SK-N-SH treated with all-trans-retinoic acid at 6 μM for 48 hours (cell line): ENCODE measurements at regions not wholly inside any gene's neighbourhood (a gene's known extent, or its start where the extent isn't known, plus 50 kb on each side); places are given as distances from the start of the nearest gene placed in this dataset.

Experiments used
- ATAC-seq: fragments of 200-7000 bp; cut with Tn5 transposase; 3 replicates; pipeline ENCODE4 v1.9.1; 2020; ENCODE audit warnings: mild to moderate bottlenecking, moderate library complexity
- ARNTL ChIP-seq: fragments of 450-650 bp; formaldehyde crosslinking; IDR thresholded peaks from 2 replicates; pipeline ENCODE4 v1.5.0; 2020; ENCODE audit warnings: low read depth, mild to moderate bottlenecking, moderate library complexity, borderline replicate concordance
- CSDC2 ChIP-seq: fragments of 250-450 bp; sonication (Bioruptor Pico); IDR thresholded peaks from 2 replicates; pipeline ENCODE4 v1.5.0; 2020; ENCODE audit warnings: mild to moderate bottlenecking, moderate library complexity
- CSRNP3 ChIP-seq: fragments of 250-450 bp; sonication (Bioruptor Pico); IDR thresholded peaks from 2 replicates; pipeline ENCODE4 v1.5.1; 2021; ENCODE audit warnings: mild to moderate bottlenecking, moderate library complexity
- ESRRG ChIP-seq: fragments of 250-450 bp; sonication (Bioruptor Pico); IDR thresholded peaks from 2 replicates; pipeline ENCODE4 v1.6.1; 2021; ENCODE audit warnings: mild to moderate bottlenecking
- GLIS3 ChIP-seq: fragments of 250-450 bp; sonication (Bioruptor Pico); IDR thresholded peaks from 2 replicates; pipeline ENCODE4 v1.5.0; 2020; ENCODE audit warnings: mild to moderate bottlenecking, moderate library complexity
- ISL1 ChIP-seq: fragments of 250-450 bp; sonication (Bioruptor Pico); IDR thresholded peaks from 2 replicates; pipeline ENCODE4 v2.1.2; 2022; ENCODE audit warnings: mild to moderate bottlenecking, moderate library complexity
- OSR1 ChIP-seq: fragments of 250-450 bp; sonication (Bioruptor Pico); IDR thresholded peaks from 2 replicates; pipeline ENCODE4 v1.8.0; 2022; ENCODE audit warnings: moderate library complexity, mild to moderate bottlenecking, inconsistent platforms
- PATZ1 ChIP-seq: fragments of 250-450 bp; sonication (Bioruptor Pico); IDR thresholded peaks from 2 replicates; pipeline ENCODE4 v1.8.0; 2020; ENCODE audit warnings: mild to moderate bottlenecking, moderate library complexity, borderline replicate concordance
- PPARA ChIP-seq: fragments of 250-450 bp; sonication (Bioruptor Pico); IDR thresholded peaks from 2 replicates; pipeline ENCODE4 v1.5.0; 2020; ENCODE audit warnings: mild to moderate bottlenecking, borderline replicate concordance
- RARB ChIP-seq: fragments of 250-450 bp; sonication (Bioruptor Pico); IDR thresholded peaks from 2 replicates; pipeline ENCODE4 v1.8.0; 2021; ENCODE audit warnings: mild to moderate bottlenecking, moderate library complexity
- TCF4 ChIP-seq: fragments of 250-450 bp; sonication (Bioruptor Pico); IDR thresholded peaks from 2 replicates; pipeline ENCODE4 v1.8.0; 2021; ENCODE audit warnings: mild to moderate bottlenecking, moderate library complexity, borderline replicate concordance
- TOX ChIP-seq: fragments of 250-450 bp; sonication (Bioruptor Pico); IDR thresholded peaks from 2 replicates; pipeline ENCODE4 v1.8.0; 2021; ENCODE audit warnings: mild to moderate bottlenecking, moderate library complexity, borderline replicate concordance
- TSHZ2 ChIP-seq: fragments of 250-450 bp; sonication (Bioruptor Pico); IDR thresholded peaks from 2 replicates; pipeline ENCODE4 v1.5.0; 2020; ENCODE audit warnings: mild to moderate bottlenecking, moderate library complexity
- ZC3H10 ChIP-seq: fragments of 250-450 bp; sonication (Bioruptor Pico); IDR thresholded peaks from 2 replicates; pipeline ENCODE4 v1.5.1; 2021; ENCODE audit warnings: mild to moderate bottlenecking, moderate library complexity
- ZNF70 ChIP-seq: fragments of 450-650 bp; formaldehyde crosslinking; IDR thresholded peaks from 2 replicates; pipeline ENCODE4 v1.5.0; 2020; ENCODE audit warnings: mild to moderate bottlenecking, moderate library complexity
- ZNF8 ChIP-seq: fragments of 450-650 bp; formaldehyde crosslinking; IDR thresholded peaks from 2 replicates; pipeline ENCODE4 v1.5.0; 2020; ENCODE audit warnings: mild to moderate bottlenecking, moderate library complexity

- no peak for TF ChIP-seq ZNF8 (CRISPR knock-in tag)
- TF ChIP-seq CSRNP3 = no peak
- no peak for TF ChIP-seq CSDC2 (CRISPR knock-in tag)
- TF ChIP-seq TSHZ2 (CRISPR knock-in tag) = no peak
- TF ChIP-seq ESRRG (CRISPR knock-in tag) = no peak
- TF ChIP-seq OSR1 (CRISPR knock-in tag) = no peak
- no peak for TF ChIP-seq ISL1 (CRISPR knock-in tag)
- no peak for TF ChIP-seq ZNF70 (CRISPR knock-in tag)
Measured at GRCh38 chr1:87263785-87264184, 64.9 kb upstream of the LMO4 start.

GRCh38 chr1:87264976-87265375, 63.7 kb upstream of the LMO4 start:
- ATAC-seq = no peak
- TF ChIP-seq CSDC2 (CRISPR knock-in tag) = no peak
- TF ChIP-seq PPARA (CRISPR knock-in tag) = no peak
- TF ChIP-seq TOX (CRISPR knock-in tag) = no peak
- no peak for TF ChIP-seq TCF4
- no peak for TF ChIP-seq ZC3H10

More at GRCh38 chr1:87263785-87264184, 64.9 kb upstream of the LMO4 start:
- ATAC-seq = no peak

GRCh38 chr1:87265786-87266185, 62.9 kb upstream of the LMO4 start:
- no peak for ATAC-seq
- TF ChIP-seq CSDC2 (CRISPR knock-in tag) = no peak

- no peak for TF ChIP-seq CSRNP3
- no peak for TF ChIP-seq PPARA (CRISPR knock-in tag)
- no peak for ATAC-seq
Measured at GRCh38 chr1:87268111-87268510, 60.6 kb upstream of the LMO4 start.

GRCh38 chr1:87269921-87270320, 58.8 kb upstream of the LMO4 start:
- ATAC-seq = no peak
- no peak for TF ChIP-seq CSDC2 (CRISPR knock-in tag)
- no peak for TF ChIP-seq ZNF8 (CRISPR knock-in tag)
- TF ChIP-seq RARB = no peak
- TF ChIP-seq TOX (CRISPR knock-in tag) = no peak
- TF ChIP-seq ZC3H10 = no peak
- TF ChIP-seq TSHZ2 (CRISPR knock-in tag) = no peak
- no peak for TF ChIP-seq PPARA (CRISPR knock-in tag)
- TF ChIP-seq ISL1 (CRISPR knock-in tag) = no peak
- TF ChIP-seq ARNTL = no peak
- no peak for TF ChIP-seq PATZ1 (CRISPR knock-in tag)
- TF ChIP-seq OSR1 (CRISPR knock-in tag) = no peak
- no peak for TF ChIP-seq GLIS3 (CRISPR knock-in tag)
